Chondrocyte (in vitro differentiated cells): ENCODE measurements at regions not wholly inside any gene's neighbourhood (a gene's known extent, or its start where the extent isn't known, plus 50 kb on each side); places are given as distances from the start of the nearest gene placed in this dataset.

ENCODE experiments used
- DNase-seq: peaks from one replicate; pipeline ENCODE4 v3.0.0; 2021; ENCODE audit warnings: mixed read lengths, low spot score
- H3K27ac Mint-ChIP-seq: one replicate; pipeline ENCODE4 v1.8.0; 2021; ENCODE audit warnings: mild to moderate bottlenecking, moderate library complexity, mixed read lengths; ENCODE audit not compliant: unreplicated experiment
- H3K27me3 Mint-ChIP-seq: 2 replicates; pipeline ENCODE4 v1.8.0; 2021; ENCODE audit warnings: low read depth, mixed read lengths
- H3K36me3 Mint-ChIP-seq: 2 replicates; pipeline ENCODE4 v1.8.0; 2021; ENCODE audit warnings: low read depth, mixed read lengths
- H3K4me1 Mint-ChIP-seq: 2 replicates; pipeline ENCODE4 v1.8.0; 2021; ENCODE audit warnings: low read depth, mild to moderate bottlenecking, mixed read lengths
- H3K4me3 Mint-ChIP-seq: one replicate; pipeline ENCODE4 v1.8.0; 2021; ENCODE audit warnings: mild to moderate bottlenecking, moderate library complexity, mixed read lengths; ENCODE audit not compliant: unreplicated experiment
- H3K9me3 Mint-ChIP-seq: 2 replicates; pipeline ENCODE4 v1.8.0; 2021; ENCODE audit warnings: low read depth, mixed read lengths
- TF ChIP-seq, protein P1 (sequence below): fragments of 200-600 bp; sonication (generic); IDR thresholded peaks from 2 replicates; pipeline ENCODE4 v1.5.0; 2021; ENCODE audit warnings: antibody characterized with exemption, mild to moderate bottlenecking, moderate library complexity

DNA sequence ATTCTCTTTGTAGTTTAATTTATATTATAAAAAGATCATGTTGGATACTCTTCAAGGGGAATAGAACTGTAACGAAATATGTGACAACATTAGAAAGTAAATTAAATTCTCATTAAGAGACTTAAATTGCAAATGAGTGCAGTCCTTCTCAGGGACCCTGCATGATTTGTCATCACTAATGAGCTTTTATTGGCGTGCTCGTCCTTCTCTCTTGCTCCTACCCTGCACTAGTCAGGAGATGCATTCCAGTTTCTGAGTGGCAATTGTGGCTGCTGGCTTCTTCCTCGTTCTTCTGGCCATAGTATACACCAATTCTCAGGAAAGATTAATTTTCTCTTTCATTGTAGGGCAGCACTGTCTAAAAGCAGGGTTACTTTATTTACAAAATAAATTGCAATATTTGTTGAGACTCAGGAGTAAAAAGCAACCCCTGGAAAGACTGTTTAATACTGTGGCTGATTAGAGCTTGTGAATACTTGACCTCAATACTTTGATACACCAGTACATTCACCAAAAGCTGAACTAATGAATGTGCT, 376.3 kb upstream of the CHD1 start:
- Mint-ChIP-seq H3K4me3 (no peak overlapping the region), H3K27me3 (peaks cover 4% of the 10 kb centered on the region), H3K9me3 (peaks cover 15% of the 10 kb centered on the region), H3K27ac (no peak overlapping the region), H3K4me1 (no peaks in the 10 kb centered on the region), H3K36me3 (no peaks in the 10 kb centered on the region)
- TF ChIP-seq, protein P1, sequence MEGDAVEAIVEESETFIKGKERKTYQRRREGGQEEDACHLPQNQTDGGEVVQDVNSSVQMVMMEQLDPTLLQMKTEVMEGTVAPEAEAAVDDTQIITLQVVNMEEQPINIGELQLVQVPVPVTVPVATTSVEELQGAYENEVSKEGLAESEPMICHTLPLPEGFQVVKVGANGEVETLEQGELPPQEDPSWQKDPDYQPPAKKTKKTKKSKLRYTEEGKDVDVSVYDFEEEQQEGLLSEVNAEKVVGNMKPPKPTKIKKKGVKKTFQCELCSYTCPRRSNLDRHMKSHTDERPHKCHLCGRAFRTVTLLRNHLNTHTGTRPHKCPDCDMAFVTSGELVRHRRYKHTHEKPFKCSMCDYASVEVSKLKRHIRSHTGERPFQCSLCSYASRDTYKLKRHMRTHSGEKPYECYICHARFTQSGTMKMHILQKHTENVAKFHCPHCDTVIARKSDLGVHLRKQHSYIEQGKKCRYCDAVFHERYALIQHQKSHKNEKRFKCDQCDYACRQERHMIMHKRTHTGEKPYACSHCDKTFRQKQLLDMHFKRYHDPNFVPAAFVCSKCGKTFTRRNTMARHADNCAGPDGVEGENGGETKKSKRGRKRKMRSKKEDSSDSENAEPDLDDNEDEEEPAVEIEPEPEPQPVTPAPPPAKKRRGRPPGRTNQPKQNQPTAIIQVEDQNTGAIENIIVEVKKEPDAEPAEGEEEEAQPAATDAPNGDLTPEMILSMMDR: no peak
- DNase-seq: no peak

DNA sequence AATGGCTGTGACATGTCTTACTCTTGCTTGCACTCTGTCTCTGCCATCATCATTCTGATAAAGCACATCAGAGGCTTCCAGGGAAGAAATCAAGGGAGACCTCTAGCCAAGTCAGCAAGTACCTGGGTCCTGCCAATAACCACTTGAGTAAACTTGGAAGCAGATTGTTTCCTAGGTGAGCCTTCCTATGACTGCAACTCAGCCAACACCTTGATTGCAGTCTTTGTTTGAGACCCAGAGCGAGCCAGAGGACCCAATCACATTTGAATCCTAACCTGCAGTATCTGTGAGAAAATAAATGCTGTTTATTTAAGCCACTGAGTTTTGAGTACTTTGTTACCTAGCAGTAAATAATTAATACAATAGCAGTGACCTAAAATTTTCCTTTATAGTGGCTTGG, 356.8 kb upstream of the CHD1 start:
- Mint-ChIP-seq H3K4me1 (no peaks in the 10 kb centered on the region), H3K36me3 (no peaks in the 10 kb centered on the region), H3K27me3 (no peaks in the 10 kb centered on the region), H3K9me3 (no peaks in the 10 kb centered on the region), H3K4me3 (no peak overlapping the region), H3K27ac (no peak overlapping the region)
- TF ChIP-seq, protein P1: no peak
- no peak for DNase-seq

DNA sequence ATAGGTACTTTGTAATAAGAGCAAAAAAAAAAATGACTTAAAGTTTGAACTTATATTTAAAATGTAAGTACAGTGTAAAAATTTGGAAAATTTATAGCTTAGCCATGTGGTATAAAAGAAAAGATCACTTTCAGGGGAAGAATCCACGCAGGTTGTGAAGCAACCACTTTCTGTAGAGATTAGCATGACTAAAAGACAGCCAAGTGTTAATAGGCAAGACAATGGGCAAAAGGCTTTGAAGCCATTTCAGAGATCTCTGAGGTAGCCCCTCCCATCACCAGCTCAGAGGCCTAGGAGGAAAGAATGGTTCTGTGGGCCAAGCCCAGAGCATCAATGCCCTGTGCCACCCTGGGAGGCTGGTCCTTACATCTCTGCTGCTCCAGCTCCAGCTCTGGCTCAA, 346.3 kb upstream of the CHD1 start:
- H3K36me3 Mint-ChIP-seq: no peaks in the 10 kb centered on the region
- TF ChIP-seq, protein P1: no peak
- peaks cover 2% of the 10 kb centered on the region for H3K27me3 Mint-ChIP-seq
- no peaks in the 10 kb centered on the region for H3K4me1 Mint-ChIP-seq
- no peak overlapping the region for H3K4me3 Mint-ChIP-seq
- no peak overlapping the region for H3K27ac Mint-ChIP-seq
- H3K9me3 Mint-ChIP-seq: peaks cover 4% of the 10 kb centered on the region
- no peak for DNase-seq

DNA sequence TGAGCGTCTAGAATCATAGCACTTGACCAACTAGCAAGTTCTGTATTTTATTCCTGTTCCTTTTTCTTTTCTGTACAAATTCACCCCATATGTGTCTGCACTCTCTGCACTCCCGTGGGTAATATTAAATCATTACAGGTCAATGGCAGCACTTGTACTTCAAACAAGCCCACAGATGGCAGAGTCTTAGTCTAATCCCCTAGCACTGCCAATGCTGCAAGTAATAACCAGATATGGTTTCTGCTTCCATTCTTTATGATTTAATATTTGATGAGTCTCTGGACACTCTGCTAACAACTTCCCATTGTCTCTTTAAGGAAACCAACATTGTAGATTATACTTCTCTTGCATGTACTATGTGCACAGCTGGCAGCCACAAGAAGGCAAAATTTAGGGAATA, 343.8 kb upstream of the CHD1 start:
- H3K27me3 Mint-ChIP-seq: peaks cover 2% of the 10 kb centered on the region
- no peak overlapping the region for H3K4me3 Mint-ChIP-seq
- peaks cover 4% of the 10 kb centered on the region for H3K9me3 Mint-ChIP-seq
- DNase-seq: no peak
- H3K4me1 Mint-ChIP-seq: no peaks in the 10 kb centered on the region
- H3K36me3 Mint-ChIP-seq: no peaks in the 10 kb centered on the region
- H3K27ac Mint-ChIP-seq: no peak overlapping the region
- TF ChIP-seq, protein P1: no peak

DNA sequence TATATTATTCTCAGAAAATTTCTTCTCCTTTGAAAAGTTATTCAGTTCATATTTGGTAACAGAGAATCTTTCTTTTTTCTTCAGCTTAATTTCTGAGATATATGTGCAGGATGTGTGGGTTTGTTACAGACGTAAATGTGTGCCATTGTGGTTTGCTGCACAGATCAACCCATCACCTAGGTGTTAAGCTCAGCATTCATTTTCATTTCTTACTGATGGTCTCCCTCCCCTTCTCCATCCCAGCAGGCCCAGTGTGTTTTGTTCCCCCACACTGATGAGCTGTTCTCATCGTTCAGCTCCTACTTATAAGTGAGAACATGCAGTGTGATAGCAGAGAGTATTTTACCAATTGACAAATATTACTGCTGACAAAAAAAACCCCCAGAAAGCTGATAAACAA, 330.0 kb upstream of the CHD1 start:
- TF ChIP-seq, protein P1: no peak
- no peak for DNase-seq
- H3K9me3 Mint-ChIP-seq: peaks cover 22% of the 10 kb centered on the region
- H3K27ac Mint-ChIP-seq: no peak overlapping the region
- no peaks in the 10 kb centered on the region for H3K27me3 Mint-ChIP-seq
- H3K4me3 Mint-ChIP-seq: no peak overlapping the region
- no peaks in the 10 kb centered on the region for H3K4me1 Mint-ChIP-seq
- no peaks in the 10 kb centered on the region for H3K36me3 Mint-ChIP-seq
